ENCODE measurements at regions not wholly inside any gene's neighbourhood (a gene's known extent, or its start where the extent isn't known, plus 50 kb on each side); places are given as distances from the start of the nearest gene placed in this dataset.

DNA sequence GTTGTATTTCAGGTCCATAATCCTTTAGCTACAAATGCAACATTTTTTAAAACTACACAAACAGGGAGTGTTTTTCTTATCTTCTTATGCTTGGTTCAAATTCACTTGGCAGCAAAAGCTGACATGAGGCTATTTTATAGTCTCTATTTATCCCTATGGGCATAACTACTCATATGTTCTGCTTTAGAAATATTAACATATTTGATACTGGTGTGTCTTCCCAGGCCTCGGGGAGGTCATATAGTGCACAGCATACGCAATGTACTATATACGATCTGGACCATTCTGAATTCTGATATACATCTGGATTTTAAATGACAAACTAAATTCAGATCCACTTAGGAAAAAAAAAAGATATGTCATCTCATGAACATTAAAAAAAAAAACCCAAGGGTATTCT lies 69.2 kb downstream of the TFAP2C start:
- no peak for TF ChIP-seq CTCF (IDR thresholded peaks at IDR 0.05)
- no peak for TF ChIP-seq POLR2AphosphoS5 (IDR thresholded peaks at IDR 0.05; ENCODE audit: insufficient read depth in 1 of 2, low read depth in 1 of 2)

Measured in vagina (tissue), 2 donors.